ENCODE measurements at regions not wholly inside any gene's neighbourhood (a gene's known extent, or its start where the extent isn't known, plus 50 kb on each side); places are given as distances from the start of the nearest gene placed in this dataset.

DNA sequence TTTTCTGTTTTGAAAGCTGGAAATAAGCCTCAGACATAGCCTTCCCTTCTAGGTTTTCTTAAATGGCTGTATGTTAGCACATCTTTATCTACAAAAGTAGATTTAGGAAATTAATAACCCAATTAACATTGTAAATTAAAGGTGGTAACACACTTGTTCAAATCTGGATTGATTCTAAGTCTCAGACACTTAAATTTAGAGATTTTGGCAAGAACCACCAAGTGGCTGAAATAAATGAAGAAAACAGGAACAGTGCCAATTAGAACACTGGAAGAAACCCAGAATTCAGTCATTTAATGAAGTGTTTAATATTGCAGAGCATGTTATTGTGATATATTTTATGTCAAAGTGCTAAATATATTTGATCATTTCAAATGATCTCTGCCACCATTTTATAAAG is 628.2 kb downstream of the USP25 start:
- H3K4me3 ChIP-seq (ENCODE audit: low read depth in 1 of 2, low read length in 2 of 2), result no peak overlapping the region
- no peak overlapping the region for H3K27ac ChIP-seq (ENCODE audit: low read depth, low read length)
- H3K36me3 ChIP-seq (ENCODE audit: control insufficient read depth in 1 of 2, insufficient read depth in 2 of 2, low read length in 2 of 2), result no peaks in the 10 kb centered on the region
- peaks cover 4% of the 10 kb centered on the region in 2 donors for H3K9me3 ChIP-seq (ENCODE audit: control insufficient read depth in 1 of 2, low read length in 2 of 2)
- no peaks in the 10 kb centered on the region for H3K27me3 ChIP-seq (ENCODE audit: control insufficient read depth in 1 of 2, insufficient read depth in 2 of 2, low read length in 2 of 2)
- H3K9ac ChIP-seq (ENCODE audit: low read depth in 1 of 2, low read length in 2 of 2), result no peak overlapping the region
- H3K4me1 ChIP-seq (ENCODE audit: control insufficient read depth in 1 of 2, insufficient read depth in 2 of 2, low read length in 2 of 2), result no peaks in the 10 kb centered on the region

DNA sequence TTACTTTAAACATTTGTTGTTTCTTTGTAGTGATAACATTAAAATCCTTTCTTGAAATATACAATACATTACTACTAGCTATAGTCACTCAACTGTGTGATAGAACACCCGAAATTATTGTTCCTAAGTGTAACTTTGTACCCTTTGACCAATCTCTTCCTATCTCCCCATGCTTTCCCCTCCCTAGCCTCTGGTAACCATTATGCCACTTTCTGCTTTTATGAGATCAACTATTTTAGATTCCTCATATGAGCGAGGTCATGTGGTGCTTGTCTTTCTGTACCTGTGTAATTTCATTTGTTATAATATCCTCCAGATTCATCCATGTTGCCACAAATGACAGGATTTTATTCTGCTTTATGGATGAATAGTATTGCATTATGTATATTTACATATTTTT is 629.0 kb downstream of the USP25 start:
- no peak overlapping the region for H3K4me3 ChIP-seq (ENCODE audit: low read depth in 1 of 2, low read length in 2 of 2)

DNA sequence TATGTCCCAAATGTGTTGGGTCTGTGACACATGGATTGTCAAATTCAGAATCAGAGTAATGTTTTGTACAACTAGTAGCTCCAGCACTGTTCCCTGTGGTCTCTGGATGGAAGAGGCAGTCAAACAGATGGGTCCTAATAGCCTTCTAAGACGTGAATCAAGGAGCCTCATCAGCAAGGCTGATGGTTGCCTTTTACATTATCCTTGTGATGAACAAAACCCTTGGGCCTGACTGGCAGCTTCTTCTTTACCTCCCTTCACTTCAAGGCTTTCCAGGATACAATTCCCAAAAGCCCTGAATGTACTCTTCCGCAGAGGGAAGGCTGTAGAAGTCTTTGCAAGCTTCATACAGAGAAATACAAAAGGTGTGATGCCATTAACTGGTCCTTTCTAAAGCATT is 633.3 kb downstream of the USP25 start:
- no peaks in the 10 kb centered on the region for H3K36me3 ChIP-seq (ENCODE audit: control insufficient read depth in 1 of 2, insufficient read depth in 2 of 2, low read length in 2 of 2)
- H3K27ac ChIP-seq (ENCODE audit: low read depth, low read length), result no peak overlapping the region
- H3K4me1 ChIP-seq (ENCODE audit: control insufficient read depth in 1 of 2, insufficient read depth in 2 of 2, low read length in 2 of 2), result no peaks in the 10 kb centered on the region
- H3K27me3 ChIP-seq (ENCODE audit: control insufficient read depth in 1 of 2, insufficient read depth in 2 of 2, low read length in 2 of 2), result no peaks in the 10 kb centered on the region
- no peak overlapping the region for H3K9ac ChIP-seq (ENCODE audit: low read depth in 1 of 2, low read length in 2 of 2)
- H3K9me3 ChIP-seq (ENCODE audit: control insufficient read depth in 1 of 2, low read length in 2 of 2), result peaks cover 0 to 4% of the 10 kb centered on the region in 2 donors
- H3K4me3 ChIP-seq (ENCODE audit: low read depth in 1 of 2, low read length in 2 of 2), result no peak overlapping the region

More for the DNA sequence above, 629.0 kb downstream of the USP25 start:
- H3K36me3 ChIP-seq (ENCODE audit: control insufficient read depth in 1 of 2, insufficient read depth in 2 of 2, low read length in 2 of 2), result no peaks in the 10 kb centered on the region
- no peaks in the 10 kb centered on the region for H3K27me3 ChIP-seq (ENCODE audit: control insufficient read depth in 1 of 2, insufficient read depth in 2 of 2, low read length in 2 of 2)
- no peak overlapping the region for H3K9ac ChIP-seq (ENCODE audit: low read depth in 1 of 2, low read length in 2 of 2)
- peaks cover 2 to 4% of the 10 kb centered on the region in 2 donors for H3K9me3 ChIP-seq (ENCODE audit: control insufficient read depth in 1 of 2, low read length in 2 of 2)
- no peak overlapping the region for H3K27ac ChIP-seq (ENCODE audit: low read depth, low read length)
- H3K4me1 ChIP-seq (ENCODE audit: control insufficient read depth in 1 of 2, insufficient read depth in 2 of 2, low read length in 2 of 2), result no peaks in the 10 kb centered on the region

- Histone ChIP-seq H3K36me3 (ENCODE audit: control insufficient read depth in 1 of 2, insufficient read depth in 2 of 2, low read length in 2 of 2) (no peaks in the 10 kb centered on the region), H3K27me3 (ENCODE audit: control insufficient read depth in 1 of 2, insufficient read depth in 2 of 2, low read length in 2 of 2) (no peaks in the 10 kb centered on the region), H3K4me3 (ENCODE audit: low read depth in 1 of 2, low read length in 2 of 2) (no peak overlapping the region), H3K27ac (ENCODE audit: low read depth, low read length) (no peak overlapping the region), H3K9ac (ENCODE audit: low read depth in 1 of 2, low read length in 2 of 2) (no peak overlapping the region), H3K4me1 (ENCODE audit: control insufficient read depth in 1 of 2, insufficient read depth in 2 of 2, low read length in 2 of 2) (no peaks in the 10 kb centered on the region), H3K9me3 (ENCODE audit: control insufficient read depth in 1 of 2, low read length in 2 of 2) (peaks cover 0 to 4% of the 10 kb centered on the region in 2 donors)
Observed at GRCh38 chr21:16363518-16363917, 633.7 kb downstream of the USP25 start.

DNA sequence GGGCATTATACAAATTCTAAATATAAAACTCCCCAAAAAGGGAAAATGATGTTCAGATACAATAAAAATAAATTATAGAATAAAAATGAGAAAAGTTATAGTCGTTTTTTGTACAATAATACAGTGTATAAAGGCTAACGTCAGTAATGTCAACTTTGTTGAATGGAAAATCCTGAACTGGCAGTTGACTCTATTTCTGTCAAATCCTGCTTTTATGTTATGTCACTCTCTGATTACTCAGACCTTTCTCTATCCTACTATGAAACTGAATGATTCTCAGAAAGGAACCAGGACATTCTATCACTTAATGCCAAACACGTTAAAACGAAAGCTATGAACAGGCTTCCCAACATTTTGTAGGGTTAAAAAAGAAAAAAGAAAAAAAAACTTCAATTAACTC is 636.4 kb downstream of the USP25 start:
- no peak overlapping the region for H3K4me3 ChIP-seq (ENCODE audit: low read depth in 1 of 2, low read length in 2 of 2)
- H3K9ac ChIP-seq (ENCODE audit: low read depth in 1 of 2, low read length in 2 of 2), result no peak overlapping the region
- no peaks in the 10 kb centered on the region for H3K27me3 ChIP-seq (ENCODE audit: control insufficient read depth in 1 of 2, insufficient read depth in 2 of 2, low read length in 2 of 2)
- no peaks in the 10 kb centered on the region for H3K9me3 ChIP-seq (ENCODE audit: control insufficient read depth in 1 of 2, low read length in 2 of 2)
- H3K4me1 ChIP-seq (ENCODE audit: control insufficient read depth in 1 of 2, insufficient read depth in 2 of 2, low read length in 2 of 2), result no peaks in the 10 kb centered on the region
- H3K27ac ChIP-seq (ENCODE audit: low read depth, low read length), result no peak overlapping the region
- H3K36me3 ChIP-seq (ENCODE audit: control insufficient read depth in 1 of 2, insufficient read depth in 2 of 2, low read length in 2 of 2), result no peaks in the 10 kb centered on the region

GRCh38 chr21:16367079-16367478 is 637.3 kb downstream of the USP25 start:
- no peak overlapping the region for H3K9ac ChIP-seq (ENCODE audit: low read depth in 1 of 2, low read length in 2 of 2)
- H3K4me1 ChIP-seq (ENCODE audit: control insufficient read depth in 1 of 2, insufficient read depth in 2 of 2, low read length in 2 of 2), result no peaks in the 10 kb centered on the region
- H3K4me3 ChIP-seq (ENCODE audit: low read depth in 1 of 2, low read length in 2 of 2), result no peak overlapping the region
- H3K27ac ChIP-seq (ENCODE audit: low read depth, low read length), result no peak overlapping the region
- H3K27me3 ChIP-seq (ENCODE audit: control insufficient read depth in 1 of 2, insufficient read depth in 2 of 2, low read length in 2 of 2), result no peaks in the 10 kb centered on the region
- no peaks in the 10 kb centered on the region for H3K9me3 ChIP-seq (ENCODE audit: control insufficient read depth in 1 of 2, low read length in 2 of 2)
- H3K36me3 ChIP-seq (ENCODE audit: control insufficient read depth in 1 of 2, insufficient read depth in 2 of 2, low read length in 2 of 2), result no peaks in the 10 kb centered on the region

GRCh38 chr21:16370186-16370585 is 640.4 kb downstream of the USP25 start:
- H3K4me3 ChIP-seq (ENCODE audit: low read depth in 1 of 2, low read length in 2 of 2), result no peak overlapping the region
- H3K9me3 ChIP-seq (ENCODE audit: control insufficient read depth in 1 of 2, low read length in 2 of 2), result peaks cover 0 to 6% of the 10 kb centered on the region in 2 donors
- H3K27me3 ChIP-seq (ENCODE audit: control insufficient read depth in 1 of 2, insufficient read depth in 2 of 2, low read length in 2 of 2), result no peaks in the 10 kb centered on the region
- no peaks in the 10 kb centered on the region for H3K36me3 ChIP-seq (ENCODE audit: control insufficient read depth in 1 of 2, insufficient read depth in 2 of 2, low read length in 2 of 2)
- no peaks in the 10 kb centered on the region for H3K4me1 ChIP-seq (ENCODE audit: control insufficient read depth in 1 of 2, insufficient read depth in 2 of 2, low read length in 2 of 2)
- H3K27ac ChIP-seq (ENCODE audit: low read depth, low read length), result no peak overlapping the region
- H3K9ac ChIP-seq (ENCODE audit: low read depth in 1 of 2, low read length in 2 of 2), result no peak overlapping the region

- H3K27me3 ChIP-seq (ENCODE audit: control insufficient read depth in 1 of 2, insufficient read depth in 2 of 2, low read length in 2 of 2), result no peaks in the 10 kb centered on the region
- H3K9ac ChIP-seq (ENCODE audit: low read depth in 1 of 2, low read length in 2 of 2), result no peak overlapping the region
- peaks cover 0 to 6% of the 10 kb centered on the region in 2 donors for H3K9me3 ChIP-seq (ENCODE audit: control insufficient read depth in 1 of 2, low read length in 2 of 2)
- H3K36me3 ChIP-seq (ENCODE audit: control insufficient read depth in 1 of 2, insufficient read depth in 2 of 2, low read length in 2 of 2), result no peaks in the 10 kb centered on the region
- no peak overlapping the region for H3K4me3 ChIP-seq (ENCODE audit: low read depth in 1 of 2, low read length in 2 of 2)
- no peaks in the 10 kb centered on the region for H3K4me1 ChIP-seq (ENCODE audit: control insufficient read depth in 1 of 2, insufficient read depth in 2 of 2, low read length in 2 of 2)
- H3K27ac ChIP-seq (ENCODE audit: low read depth, low read length), result no peak overlapping the region
Observed at GRCh38 chr21:16372586-16372985, 642.8 kb downstream of the USP25 start.

- no peak overlapping the region for H3K4me3 ChIP-seq (ENCODE audit: low read depth in 1 of 2, low read length in 2 of 2)
- H3K27me3 ChIP-seq (ENCODE audit: control insufficient read depth in 1 of 2, insufficient read depth in 2 of 2, low read length in 2 of 2), result no peaks in the 10 kb centered on the region
- no peak overlapping the region for H3K27ac ChIP-seq (ENCODE audit: low read depth, low read length)
- no peaks in the 10 kb centered on the region for H3K36me3 ChIP-seq (ENCODE audit: control insufficient read depth in 1 of 2, insufficient read depth in 2 of 2, low read length in 2 of 2)
- H3K9ac ChIP-seq (ENCODE audit: low read depth in 1 of 2, low read length in 2 of 2), result no peak overlapping the region
- no peaks in the 10 kb centered on the region for H3K4me1 ChIP-seq (ENCODE audit: control insufficient read depth in 1 of 2, insufficient read depth in 2 of 2, low read length in 2 of 2)
- H3K9me3 ChIP-seq (ENCODE audit: control insufficient read depth in 1 of 2, low read length in 2 of 2), result peaks cover 0 to 6% of the 10 kb centered on the region in 2 donors
Observed at GRCh38 chr21:16376673-16377072, 646.9 kb downstream of the USP25 start.

DNA sequence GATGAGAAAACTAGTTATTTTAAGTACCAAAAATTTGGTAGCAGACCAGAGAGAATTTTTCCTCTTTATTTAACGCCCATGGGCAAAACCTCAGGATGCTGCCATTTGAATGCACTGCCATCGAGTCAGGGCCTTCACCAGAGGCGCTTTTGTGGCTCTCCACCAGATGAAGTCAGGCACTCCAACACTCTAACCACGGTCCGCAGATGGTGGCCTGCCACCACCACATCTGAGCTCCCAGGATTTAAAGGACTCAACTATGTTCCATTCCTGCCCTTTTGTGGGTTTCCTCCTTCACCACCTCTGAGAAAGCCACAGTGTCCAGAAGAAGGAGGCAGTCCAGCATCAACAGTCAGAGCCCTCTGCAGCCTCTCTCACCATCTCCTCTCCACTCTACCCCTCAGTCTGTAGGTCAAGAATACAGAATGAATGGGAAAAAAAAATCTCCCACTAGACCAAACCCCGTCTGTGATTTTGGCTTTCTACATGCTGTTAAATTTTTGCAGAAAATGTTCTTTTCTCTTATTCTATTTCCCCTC is 647.4 kb downstream of the USP25 start:
- Histone ChIP-seq H3K9me3 (ENCODE audit: control insufficient read depth in 1 of 2, low read length in 2 of 2) (peaks cover 0 to 6% of the 10 kb centered on the region in 2 donors), H3K4me3 (ENCODE audit: low read depth in 1 of 2, low read length in 2 of 2) (no peak overlapping the region), H3K27me3 (ENCODE audit: control insufficient read depth in 1 of 2, insufficient read depth in 2 of 2, low read length in 2 of 2) (no peaks in the 10 kb centered on the region), H3K27ac (ENCODE audit: low read depth, low read length) (no peak overlapping the region), H3K4me1 (ENCODE audit: control insufficient read depth in 1 of 2, insufficient read depth in 2 of 2, low read length in 2 of 2) (no peaks in the 10 kb centered on the region), H3K36me3 (ENCODE audit: control insufficient read depth in 1 of 2, insufficient read depth in 2 of 2, low read length in 2 of 2) (no peaks in the 10 kb centered on the region), H3K9ac (ENCODE audit: low read depth in 1 of 2, low read length in 2 of 2) (no peak overlapping the region)

GRCh38 chr21:16377857-16378256 is 648.1 kb downstream of the USP25 start:
- H3K4me3 ChIP-seq (ENCODE audit: low read depth in 1 of 2, low read length in 2 of 2), result no peak overlapping the region
- no peaks in the 10 kb centered on the region for H3K4me1 ChIP-seq (ENCODE audit: control insufficient read depth in 1 of 2, insufficient read depth in 2 of 2, low read length in 2 of 2)
- H3K27ac ChIP-seq (ENCODE audit: low read depth, low read length), result no peak overlapping the region
- H3K9me3 ChIP-seq (ENCODE audit: control insufficient read depth in 1 of 2, low read length in 2 of 2), result peaks cover 0 to 6% of the 10 kb centered on the region in 2 donors
- no peak overlapping the region for H3K9ac ChIP-seq (ENCODE audit: low read depth in 1 of 2, low read length in 2 of 2)
- no peaks in the 10 kb centered on the region for H3K36me3 ChIP-seq (ENCODE audit: control insufficient read depth in 1 of 2, insufficient read depth in 2 of 2, low read length in 2 of 2)
- H3K27me3 ChIP-seq (ENCODE audit: control insufficient read depth in 1 of 2, insufficient read depth in 2 of 2, low read length in 2 of 2), result no peaks in the 10 kb centered on the region

Data from duodenal mucosa (tissue), 2 donors.